HepG2 (cell line): ENCODE measurements at regions not wholly inside any gene's neighbourhood (a gene's known extent, or its start where the extent isn't known, plus 50 kb on each side); places are given as distances from the start of the nearest gene placed in this dataset.

Source experiments
- ATAC-seq: fragments of 200-7000 bp; cut with Tn5 transposase; 3 replicates; pipeline ENCODE4 v1.9.1; 2020; ENCODE audit warnings: mild to moderate bottlenecking, moderate library complexity
- BruUV-seq: library from RNA; stranded (reverse); fragments of 400-500 nt; replicated peaks from 2 replicates; lab custom pipeline; 2021; lab: Mats Ljungman, UMichigan
- CTCF ChIA-PET: fragments of 300-600 bp; formaldehyde crosslinking; extraction: SDS; loops from one replicate; lab custom pipeline; 2021; ENCODE audit warnings: low total read pairs, inconsistent platforms, low intra/inter-chr PET ratio; lab: Yijun Ruan, JAX
- POLR2A ChIA-PET: fragments of 350-600 bp; sonication (Branson Sonifier 250); formaldehyde crosslinking; loops from one replicate; lab custom pipeline; 2020; ENCODE audit warnings: antibody characterized with exemption, inconsistent platforms; lab: Yijun Ruan, JAX
- DNase-seq: peaks from one replicate; pipeline ENCODE4 v3.0.0-alpha.2; 2015; ENCODE audit warnings: low spot score
- FAIRE-seq: peaks from 3 replicates; lab custom pipeline; 2011; peaks lifted over from hg19 to GRCh38; lab: Jason Lieb, UNC
- H2AFZ ChIP-seq: one replicate; pipeline ENCODE4 v1.6.1; 2011; ENCODE audit warnings: low read length, inconsistent platforms
- H3K27ac ChIP-seq: fragments of 300-600 bp; 3 replicates; pipeline ENCODE4 v1.8.0; 2011; ENCODE audit warnings: mixed run types, mild to moderate bottlenecking, mixed read lengths, low read length, inconsistent platforms; ENCODE audit not compliant: insufficient read depth; ENCODE audit errors: extremely low read length
- H3K27me3 ChIP-seq, 2 experiments: fragments of 200-600 bp in 1 of 2; 2 replicates in 1 of 2; 3 replicates in 1 of 2; pipeline versions ENCODE4 v1.6.0 to v1.8.0; 2011; ENCODE audit warnings: low read length in 2 of 2, mild to moderate bottlenecking in 2 of 2, moderate library complexity in 2 of 2, inconsistent platforms in 1 of 2; ENCODE audit not compliant: insufficient read depth in 2 of 2, control insufficient read depth in 1 of 2
- H3K36me3 ChIP-seq, 2 experiments: fragments of 200-600 bp in 1 of 2; replicated peaks in 1 of 2; 2 replicates in 1 of 2; 3 replicates in 1 of 2; pipeline versions ENCODE4 v1.5.1 to v1.8.0; 2011; ENCODE audit warnings: low read length in 2 of 2, inconsistent platforms in 1 of 2; ENCODE audit not compliant: insufficient read depth in 2 of 2, control insufficient read depth in 1 of 2
- H3K4me1 ChIP-seq: 2 replicates; pipeline ENCODE4 v1.5.1; 2012; ENCODE audit warnings: low read length, inconsistent platforms; ENCODE audit not compliant: insufficient read depth
- H3K4me2 ChIP-seq: 2 replicates; pipeline ENCODE4 v1.6.0; 2011; ENCODE audit warnings: low read depth, low read length, inconsistent platforms
- H3K4me3 ChIP-seq, 3 experiments: fragments of 200-600 bp in 1 of 3; sonication (generic), shearing (Covaris generic) in 1 of 3; replicated peaks in 1 of 3; 2 replicates each; pipeline ENCODE4 v1.5.1; 2011 to 2016; ENCODE audit warnings: low read length in 3 of 3, inconsistent platforms in 2 of 3, low read depth in 2 of 3, mild to moderate bottlenecking in 2 of 3, control low read depth in 1 of 3, mixed read lengths in 1 of 3; ENCODE audit not compliant: insufficient read depth in 1 of 3
- H3K79me2 ChIP-seq: one replicate; pipeline ENCODE4 v1.6.1; 2011; ENCODE audit warnings: low read length, inconsistent platforms; ENCODE audit not compliant: insufficient read depth
- H3K9ac ChIP-seq: 2 replicates; pipeline ENCODE4 v1.6.0; 2011; ENCODE audit warnings: mild to moderate bottlenecking, low read depth, low read length, inconsistent platforms; ENCODE audit not compliant: insufficient read depth
- H3K9me3 ChIP-seq: 2 replicates; pipeline ENCODE4 v1.5.1; 2012; ENCODE audit warnings: mild to moderate bottlenecking, low read length
- H4K20me1 ChIP-seq: 2 replicates; pipeline ENCODE4 v1.6.0; 2011; ENCODE audit warnings: inconsistent platforms, mild to moderate bottlenecking, low read length, moderate library complexity; ENCODE audit not compliant: insufficient read depth
- ARNT ChIP-seq: fragments of 450-650 bp; IDR thresholded peaks from 2 replicates; pipeline ENCODE4 v1.6.1; 2017
- HOXD1 ChIP-seq: sonication (generic); formaldehyde crosslinking; IDR thresholded peaks from 2 replicates; pipeline ENCODE4 v1.5.0; 2020; ENCODE audit warnings: missing genetic modification reagents
- JDP2 ChIP-seq: sonication (generic); formaldehyde crosslinking; IDR thresholded peaks from 2 replicates; pipeline ENCODE4 v1.8.1; 2022; ENCODE audit warnings: missing genetic modification reagents, borderline replicate concordance
- NFYB ChIP-seq: sonication (generic); formaldehyde crosslinking; IDR thresholded peaks from 2 replicates; pipeline ENCODE4 v1.4.0; 2020; ENCODE audit warnings: missing genetic modification reagents
- NONO ChIP-seq, 2 experiments: fragments of 450-650 bp in 1 of 2; sonication (generic) in 1 of 2; formaldehyde crosslinking in 1 of 2; IDR thresholded peaks in 1 of 2; conservative IDR thresholded peaks in 1 of 2; 2 replicates each; pipeline versions ENCODE4 v1.6.1 to v1.8.0; 2017 to 2022; ENCODE audit warnings: mild to moderate bottlenecking in 1 of 2, missing genetic modification reagents in 1 of 2, moderate library complexity in 1 of 2
- SRF ChIP-seq: IDR thresholded peaks from 2 replicates; pipeline ENCODE4 v1.6.1; 2011; ENCODE audit warnings: mild to moderate bottlenecking, low read depth, low read length, moderate library complexity
- TARDBP ChIP-seq: sonication (generic); formaldehyde crosslinking; IDR thresholded peaks from 2 replicates; pipeline ENCODE4 v1.8.0; 2022; ENCODE audit warnings: mild to moderate bottlenecking, missing genetic modification reagents
- TCF7L2 ChIP-seq: IDR thresholded peaks from 2 replicates; pipeline ENCODE4 v1.6.1; 2011; ENCODE audit warnings: mild to moderate bottlenecking, low read depth, low read length, moderate library complexity
- ZFP1 ChIP-seq: IDR thresholded peaks from 2 replicates; pipeline ENCODE4 v1.6.1; 2016
- ZNF720 ChIP-seq: sonication (generic); formaldehyde crosslinking; IDR thresholded peaks from 2 replicates; pipeline ENCODE4 v1.4.0; 2020; ENCODE audit warnings: missing genetic modification reagents
- ZNF816 ChIP-seq: sonication (generic); formaldehyde crosslinking; IDR thresholded peaks from 2 replicates; pipeline ENCODE4 v1.8.0; 2022; ENCODE audit warnings: missing genetic modification reagents, mild to moderate bottlenecking, borderline replicate concordance
- WGBS: methylation state at CpG from one replicate; pipeline ENCODE4 v1.1.6; 2017; ENCODE audit warnings: low lambda C conversion rate; 5-methylcytosine and 5-hydroxymethylcytosine counted together
- in situ Hi-C: cut with HindIII; loops from 2 replicates; pipeline ENCODE4 v1.10.0; 2017; ENCODE audit warnings: low pct_unique_long_range_greater_than_20kb; ENCODE audit not compliant: extremely low pct_ligation_motif_present
- intact Hi-C: fragments of 100-400 bp; cut with micrococcal nuclease; formaldehyde crosslinking; loops from one replicate; pipeline ENCODE4 v1.10.0; 2022; ENCODE audit not compliant: unreplicated experiment
- TF ChIP-seq, protein P1 (sequence below): sonication (generic); formaldehyde crosslinking; IDR thresholded peaks from 2 replicates; pipeline ENCODE4 v1.8.0; 2023; ENCODE audit warnings: mild to moderate bottlenecking, missing genetic modification reagents
- TF ChIP-seq, protein P2 (sequence below): sonication (generic); IDR thresholded peaks from 2 replicates; pipeline ENCODE4 v1.6.1; 2016; ENCODE audit warnings: low read depth, borderline replicate concordance
- TF ChIP-seq, protein P3 (sequence below): sonication (generic); formaldehyde crosslinking; IDR thresholded peaks from 2 replicates; pipeline ENCODE4 v1.5.0; 2020; ENCODE audit warnings: mild to moderate bottlenecking, missing genetic modification reagents
- TF ChIP-seq, protein P4 (sequence below): sonication (generic); formaldehyde crosslinking; IDR thresholded peaks from 2 replicates; pipeline ENCODE4 v1.4.0; 2020; ENCODE audit warnings: missing genetic modification reagents
- TF ChIP-seq, protein P5 (sequence below): IDR thresholded peaks from 2 replicates; pipeline ENCODE4 v1.6.1; 2018; ENCODE audit warnings: missing genetic modification reagents

DNA sequence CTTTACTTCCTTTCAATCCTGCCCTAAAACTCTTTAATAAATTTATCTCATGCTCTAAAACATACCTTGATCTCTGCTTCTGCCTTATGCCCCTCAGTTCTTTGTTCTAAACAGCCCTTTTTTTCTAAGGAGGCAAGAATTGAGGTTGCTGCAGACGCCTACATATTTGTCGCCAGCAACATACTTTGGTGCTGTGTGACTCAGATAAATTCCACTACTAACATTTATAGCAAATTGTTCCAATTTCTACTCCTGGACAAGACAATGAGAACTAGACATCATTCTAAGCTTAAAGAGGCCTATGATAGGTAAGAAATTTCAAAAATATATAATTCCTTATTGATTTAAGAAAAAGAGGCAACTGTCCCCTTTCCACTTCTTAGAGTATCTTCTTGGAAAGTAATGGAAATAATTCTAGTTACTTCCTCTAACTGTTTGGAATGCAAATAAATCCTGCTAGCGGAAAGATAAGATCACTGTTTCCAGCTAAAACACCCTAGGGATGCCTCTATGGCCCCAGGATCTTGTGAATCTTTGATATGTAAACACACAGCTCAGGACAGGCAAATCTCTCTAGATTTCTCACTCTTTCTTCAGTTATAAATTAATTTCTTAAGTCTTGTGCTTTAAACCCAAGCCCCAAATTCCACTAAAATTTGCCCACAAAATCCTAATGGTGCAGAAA is 869.1 kb downstream of the KCNT2 start:
- no peaks in the 10 kb centered on the region for H3K4me1 ChIP-seq
- POLR2A ChIA-PET: no interaction called here
- BruUV-seq: no TSS peak
- no peak for FAIRE-seq
- no peaks in the 10 kb centered on the region for H4K20me1 ChIP-seq
- WGBS: 6% methylated on average over 3 of the region's 3 CpGs
- CTCF ChIA-PET: no interaction called here
- in situ Hi-C loops: no loop called here
- intact Hi-C loops: no loop called here
- H3K27ac ChIP-seq: no peak overlapping the region
- ATAC-seq: no peak
- H3K36me3 ChIP-seq: no peaks in the 10 kb centered on the region
- no peak for DNase-seq
- H3K9ac ChIP-seq: no peak overlapping the region
- no peak overlapping the region for H3K4me2 ChIP-seq
- H2AFZ ChIP-seq: no peak overlapping the region
- H3K4me3 ChIP-seq: no peak overlapping the region
- H3K27me3 ChIP-seq: no peaks in the 10 kb centered on the region
- no peaks in the 10 kb centered on the region for H3K9me3 ChIP-seq
- H3K79me2 ChIP-seq: no peaks in the 10 kb centered on the region
- TF ChIP-seq, protein P1, sequence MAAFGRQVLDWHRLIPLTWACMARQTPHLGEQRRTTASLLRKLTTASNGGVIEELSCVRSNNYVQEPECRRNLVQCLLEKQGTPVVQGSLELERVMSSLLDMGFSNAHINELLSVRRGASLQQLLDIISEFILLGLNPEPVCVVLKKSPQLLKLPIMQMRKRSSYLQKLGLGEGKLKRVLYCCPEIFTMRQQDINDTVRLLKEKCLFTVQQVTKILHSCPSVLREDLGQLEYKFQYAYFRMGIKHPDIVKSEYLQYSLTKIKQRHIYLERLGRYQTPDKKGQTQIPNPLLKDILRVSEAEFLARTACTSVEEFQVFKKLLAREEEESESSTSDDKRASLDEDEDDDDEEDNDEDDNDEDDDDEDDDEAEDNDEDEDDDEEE (CRISPR knock-in tag): no peak
- TF ChIP-seq, protein P2, sequence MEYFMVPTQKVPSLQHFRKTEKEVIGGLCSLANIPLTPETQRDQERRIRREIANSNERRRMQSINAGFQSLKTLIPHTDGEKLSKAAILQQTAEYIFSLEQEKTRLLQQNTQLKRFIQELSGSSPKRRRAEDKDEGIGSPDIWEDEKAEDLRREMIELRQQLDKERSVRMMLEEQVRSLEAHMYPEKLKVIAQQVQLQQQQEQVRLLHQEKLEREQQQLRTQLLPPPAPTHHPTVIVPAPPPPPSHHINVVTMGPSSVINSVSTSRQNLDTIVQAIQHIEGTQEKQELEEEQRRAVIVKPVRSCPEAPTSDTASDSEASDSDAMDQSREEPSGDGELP: no peak
- TF ChIP-seq ZNF816 (CRISPR knock-in tag) (no peak), NONO (IDR thresholded peaks at IDR 0.05) (no peak), NONO (CRISPR knock-in tag; conservative IDR thresholded peaks at IDR 0.05) (no peak), SRF (no peak), TCF7L2 (no peak), ARNT (no peak), NFYB (CRISPR knock-in tag) (no peak), JDP2 (no peak), HOXD1 (no peak), ZNF720 (CRISPR knock-in tag) (no peak), ZFP1 (no peak), TARDBP (CRISPR knock-in tag) (no peak)
- TF ChIP-seq, protein P3, sequence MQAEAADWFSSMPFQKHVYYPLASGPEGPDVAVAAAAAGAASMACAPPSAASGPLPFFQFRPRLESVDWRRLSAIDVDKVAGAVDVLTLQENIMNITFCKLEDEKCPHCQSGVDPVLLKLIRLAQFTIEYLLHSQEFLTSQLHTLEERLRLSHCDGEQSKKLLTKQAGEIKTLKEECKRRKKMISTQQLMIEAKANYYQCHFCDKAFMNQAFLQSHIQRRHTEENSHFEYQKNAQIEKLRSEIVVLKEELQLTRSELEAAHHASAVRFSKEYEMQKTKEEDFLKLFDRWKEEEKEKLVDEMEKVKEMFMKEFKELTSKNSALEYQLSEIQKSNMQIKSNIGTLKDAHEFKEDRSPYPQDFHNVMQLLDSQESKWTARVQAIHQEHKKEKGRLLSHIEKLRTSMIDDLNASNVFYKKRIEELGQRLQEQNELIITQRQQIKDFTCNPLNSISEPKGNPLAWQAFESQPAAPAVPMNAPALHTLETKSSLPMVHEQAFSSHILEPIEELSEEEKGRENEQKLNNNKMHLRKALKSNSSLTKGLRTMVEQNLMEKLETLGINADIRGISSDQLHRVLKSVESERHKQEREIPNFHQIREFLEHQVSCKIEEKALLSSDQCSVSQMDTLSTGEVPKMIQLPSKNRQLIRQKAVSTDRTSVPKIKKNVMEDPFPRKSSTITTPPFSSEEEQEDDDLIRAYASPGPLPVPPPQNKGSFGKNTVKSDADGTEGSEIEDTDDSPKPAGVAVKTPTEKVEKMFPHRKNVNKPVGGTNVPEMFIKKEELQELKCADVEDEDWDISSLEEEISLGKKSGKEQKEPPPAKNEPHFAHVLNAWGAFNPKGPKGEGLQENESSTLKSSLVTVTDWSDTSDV (CRISPR knock-in tag): no peak
- TF ChIP-seq, protein P4, sequence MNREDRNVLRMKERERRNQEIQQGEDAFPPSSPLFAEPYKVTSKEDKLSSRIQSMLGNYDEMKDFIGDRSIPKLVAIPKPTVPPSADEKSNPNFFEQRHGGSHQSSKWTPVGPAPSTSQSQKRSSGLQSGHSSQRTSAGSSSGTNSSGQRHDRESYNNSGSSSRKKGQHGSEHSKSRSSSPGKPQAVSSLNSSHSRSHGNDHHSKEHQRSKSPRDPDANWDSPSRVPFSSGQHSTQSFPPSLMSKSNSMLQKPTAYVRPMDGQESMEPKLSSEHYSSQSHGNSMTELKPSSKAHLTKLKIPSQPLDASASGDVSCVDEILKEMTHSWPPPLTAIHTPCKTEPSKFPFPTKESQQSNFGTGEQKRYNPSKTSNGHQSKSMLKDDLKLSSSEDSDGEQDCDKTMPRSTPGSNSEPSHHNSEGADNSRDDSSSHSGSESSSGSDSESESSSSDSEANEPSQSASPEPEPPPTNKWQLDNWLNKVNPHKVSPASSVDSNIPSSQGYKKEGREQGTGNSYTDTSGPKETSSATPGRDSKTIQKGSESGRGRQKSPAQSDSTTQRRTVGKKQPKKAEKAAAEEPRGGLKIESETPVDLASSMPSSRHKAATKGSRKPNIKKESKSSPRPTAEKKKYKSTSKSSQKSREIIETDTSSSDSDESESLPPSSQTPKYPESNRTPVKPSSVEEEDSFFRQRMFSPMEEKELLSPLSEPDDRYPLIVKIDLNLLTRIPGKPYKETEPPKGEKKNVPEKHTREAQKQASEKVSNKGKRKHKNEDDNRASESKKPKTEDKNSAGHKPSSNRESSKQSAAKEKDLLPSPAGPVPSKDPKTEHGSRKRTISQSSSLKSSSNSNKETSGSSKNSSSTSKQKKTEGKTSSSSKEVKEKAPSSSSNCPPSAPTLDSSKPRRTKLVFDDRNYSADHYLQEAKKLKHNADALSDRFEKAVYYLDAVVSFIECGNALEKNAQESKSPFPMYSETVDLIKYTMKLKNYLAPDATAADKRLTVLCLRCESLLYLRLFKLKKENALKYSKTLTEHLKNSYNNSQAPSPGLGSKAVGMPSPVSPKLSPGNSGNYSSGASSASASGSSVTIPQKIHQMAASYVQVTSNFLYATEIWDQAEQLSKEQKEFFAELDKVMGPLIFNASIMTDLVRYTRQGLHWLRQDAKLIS (CRISPR knock-in tag): no peak
- TF ChIP-seq, protein P5, sequence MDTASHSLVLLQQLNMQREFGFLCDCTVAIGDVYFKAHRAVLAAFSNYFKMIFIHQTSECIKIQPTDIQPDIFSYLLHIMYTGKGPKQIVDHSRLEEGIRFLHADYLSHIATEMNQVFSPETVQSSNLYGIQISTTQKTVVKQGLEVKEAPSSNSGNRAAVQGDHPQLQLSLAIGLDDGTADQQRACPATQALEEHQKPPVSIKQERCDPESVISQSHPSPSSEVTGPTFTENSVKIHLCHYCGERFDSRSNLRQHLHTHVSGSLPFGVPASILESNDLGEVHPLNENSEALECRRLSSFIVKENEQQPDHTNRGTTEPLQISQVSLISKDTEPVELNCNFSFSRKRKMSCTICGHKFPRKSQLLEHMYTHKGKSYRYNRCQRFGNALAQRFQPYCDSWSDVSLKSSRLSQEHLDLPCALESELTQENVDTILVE (CRISPR knock-in tag): no peak
